ENCODE measurements at regions not wholly inside any gene's neighbourhood (a gene's known extent, or its start where the extent isn't known, plus 50 kb on each side); places are given as distances from the start of the nearest gene placed in this dataset.

- TF ChIP-seq POLR2A (IDR thresholded peaks at IDR 0.05) (no peak), CTCF (IDR thresholded peaks at IDR 0.05) (no peak)
These were observed 203.1 kb upstream of the C14orf180 start for GRCh38 chr14:104376202-104377140.
